Endodermal cell (in vitro differentiated cells): ENCODE measurements at regions not wholly inside any gene's neighbourhood (a gene's known extent, or its start where the extent isn't known, plus 50 kb on each side); places are given as distances from the start of the nearest gene placed in this dataset.

Experiments used
- DNase-seq: peaks from one replicate; pipeline ENCODE4 v3.0.0-alpha.2; 2017
- H3K27ac ChIP-seq: 2 replicates; pipeline ENCODE4 v1.5.1; 2013; ENCODE audit warnings: mild to moderate bottlenecking, low read depth, low read length, moderate library complexity
- H3K27me3 ChIP-seq: 2 replicates; pipeline ENCODE4 v1.6.1; 2013; ENCODE audit warnings: mild to moderate bottlenecking, low read length, moderate library complexity; ENCODE audit not compliant: insufficient read depth, control insufficient read depth, poor library complexity, severe bottlenecking
- H3K36me3 ChIP-seq: 2 replicates; pipeline ENCODE4 v1.7.0; 2013; ENCODE audit warnings: mild to moderate bottlenecking, low read length, moderate library complexity; ENCODE audit not compliant: control insufficient read depth, insufficient read depth
- H3K4me1 ChIP-seq: one replicate; pipeline ENCODE4 v1.7.0; 2013; ENCODE audit warnings: low read length; ENCODE audit not compliant: control insufficient read depth, insufficient read depth
- H3K4me3 ChIP-seq: 2 replicates; pipeline ENCODE4 v1.5.1; 2013; ENCODE audit warnings: mild to moderate bottlenecking, low read length, moderate library complexity
- H3K9ac ChIP-seq: 2 replicates; pipeline ENCODE4 v1.6.1; 2013; ENCODE audit warnings: mild to moderate bottlenecking, low read length, moderate library complexity; ENCODE audit not compliant: poor library complexity, severe bottlenecking; ENCODE audit errors: extremely low read depth
- H3K9me3 ChIP-seq: 2 replicates; pipeline ENCODE4 v1.6.1; 2013; ENCODE audit warnings: mild to moderate bottlenecking, low read length, moderate library complexity; ENCODE audit not compliant: control insufficient read depth
- H3K27ac Mint-ChIP-seq: 2 replicates; pipeline ENCODE4 v1.8.0; 2020; ENCODE audit warnings: mixed read lengths
- H3K27me3 Mint-ChIP-seq: 2 replicates; pipeline ENCODE4 v1.8.0; 2021; ENCODE audit warnings: mild to moderate bottlenecking, mixed read lengths; ENCODE audit not compliant: insufficient read depth
- H3K36me3 Mint-ChIP-seq: 2 replicates; pipeline ENCODE4 v1.8.0; 2020; ENCODE audit warnings: low read depth, mixed read lengths
- H3K4me1 Mint-ChIP-seq: 2 replicates; pipeline ENCODE4 v1.8.0; 2020; ENCODE audit warnings: mixed read lengths
- H3K4me3 Mint-ChIP-seq: 2 replicates; pipeline ENCODE4 v1.8.0; 2020; ENCODE audit warnings: mild to moderate bottlenecking, moderate library complexity, mixed read lengths
- H3K9me3 Mint-ChIP-seq: 2 replicates; pipeline ENCODE4 v1.8.0; 2020; ENCODE audit warnings: mild to moderate bottlenecking, mixed read lengths
- WGBS, 2 experiments: methylation state at CpG; one replicate each; pipeline versions ENCODE4 v1.1.5 to v1.1.7; 2013; ENCODE audit warnings: missing lambda C conversion rate in 2 of 2, mixed read lengths in 1 of 2; ENCODE audit not compliant: insufficient coverage in 1 of 2, insufficient read length in 1 of 2; 5-methylcytosine and 5-hydroxymethylcytosine counted together
- TF ChIP-seq, protein P1 (sequence below): fragments of 200-600 bp; sonication (generic); conservative IDR thresholded peaks from 2 replicates; pipeline ENCODE4 v1.5.0; 2021; ENCODE audit warnings: antibody characterized with exemption, mild to moderate bottlenecking

- H3K4me3 Mint-ChIP-seq, result no peak overlapping the region
- H3K27me3 ChIP-seq, result no peaks in the 10 kb centered on the region
- TF ChIP-seq, protein P1, sequence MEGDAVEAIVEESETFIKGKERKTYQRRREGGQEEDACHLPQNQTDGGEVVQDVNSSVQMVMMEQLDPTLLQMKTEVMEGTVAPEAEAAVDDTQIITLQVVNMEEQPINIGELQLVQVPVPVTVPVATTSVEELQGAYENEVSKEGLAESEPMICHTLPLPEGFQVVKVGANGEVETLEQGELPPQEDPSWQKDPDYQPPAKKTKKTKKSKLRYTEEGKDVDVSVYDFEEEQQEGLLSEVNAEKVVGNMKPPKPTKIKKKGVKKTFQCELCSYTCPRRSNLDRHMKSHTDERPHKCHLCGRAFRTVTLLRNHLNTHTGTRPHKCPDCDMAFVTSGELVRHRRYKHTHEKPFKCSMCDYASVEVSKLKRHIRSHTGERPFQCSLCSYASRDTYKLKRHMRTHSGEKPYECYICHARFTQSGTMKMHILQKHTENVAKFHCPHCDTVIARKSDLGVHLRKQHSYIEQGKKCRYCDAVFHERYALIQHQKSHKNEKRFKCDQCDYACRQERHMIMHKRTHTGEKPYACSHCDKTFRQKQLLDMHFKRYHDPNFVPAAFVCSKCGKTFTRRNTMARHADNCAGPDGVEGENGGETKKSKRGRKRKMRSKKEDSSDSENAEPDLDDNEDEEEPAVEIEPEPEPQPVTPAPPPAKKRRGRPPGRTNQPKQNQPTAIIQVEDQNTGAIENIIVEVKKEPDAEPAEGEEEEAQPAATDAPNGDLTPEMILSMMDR, result no peak
- H3K4me1 ChIP-seq, result peaks cover 3% of the 10 kb centered on the region
- no peaks in the 10 kb centered on the region for H3K27me3 Mint-ChIP-seq
- no peak overlapping the region for H3K27ac Mint-ChIP-seq
- no peak overlapping the region for H3K9ac ChIP-seq
- H3K36me3 Mint-ChIP-seq, result no peaks in the 10 kb centered on the region
- no peaks in the 10 kb centered on the region for H3K36me3 ChIP-seq
- no peak for DNase-seq
- 95 to 100% methylated on average over 1 to 2 of the region's 2 CpGs for WGBS, 2 experiments
- H3K4me3 ChIP-seq, result no peak overlapping the region
- no peaks in the 10 kb centered on the region for H3K9me3 ChIP-seq
- H3K27ac ChIP-seq, result no peak overlapping the region
- H3K4me1 Mint-ChIP-seq, result no peaks in the 10 kb centered on the region
- no peaks in the 10 kb centered on the region for H3K9me3 Mint-ChIP-seq
Observed at GRCh38 chr5:145509336-145510136, 325.6 kb downstream of the PRELID2 start.

DNA sequence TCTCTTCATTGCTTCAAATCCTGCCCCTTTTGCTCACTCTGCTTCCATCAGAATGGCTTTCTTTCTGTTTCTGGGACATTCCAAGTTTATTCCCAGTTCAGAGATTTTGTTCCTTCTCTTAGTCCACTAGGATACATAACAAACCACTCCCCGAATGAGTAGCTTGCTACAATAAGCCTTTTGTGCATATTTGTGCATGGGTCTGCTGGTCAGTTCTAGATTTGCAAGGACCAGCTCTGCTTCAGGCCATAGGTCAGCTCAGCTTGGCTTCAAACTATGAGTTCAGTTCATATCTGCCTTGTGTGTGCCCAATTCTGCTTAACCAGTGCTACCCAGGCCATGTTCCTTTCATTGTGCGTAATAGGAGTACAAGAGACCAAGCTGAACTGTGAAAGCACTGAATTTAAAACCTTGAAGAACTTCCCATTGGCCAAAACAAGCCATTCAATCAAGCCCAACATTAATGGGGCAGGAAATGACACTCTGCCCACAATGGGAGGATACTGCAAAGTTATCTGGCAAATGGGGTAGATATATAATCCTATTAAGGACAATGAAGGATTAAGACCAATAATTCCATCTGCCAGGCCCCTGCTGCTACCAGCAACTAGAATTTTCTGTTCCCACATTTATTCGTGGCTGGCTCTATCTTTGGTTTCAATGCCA lies 328.8 kb downstream of the PRELID2 start:
- TF ChIP-seq, protein P1, result no peak
- Mint-ChIP-seq H3K4me1 (peaks cover 15% of the 10 kb centered on the region), H3K27ac (no peak overlapping the region), H3K27me3 (no peaks in the 10 kb centered on the region), H3K4me3 (no peak overlapping the region), H3K36me3 (peaks cover 5% of the 10 kb centered on the region), H3K9me3 (peaks cover 11% of the 10 kb centered on the region)
- no peaks in the 10 kb centered on the region for H3K27me3 ChIP-seq
- H3K9ac ChIP-seq, result no peak overlapping the region
- no peak overlapping the region for H3K27ac ChIP-seq
- no peaks in the 10 kb centered on the region for H3K36me3 ChIP-seq
- H3K4me3 ChIP-seq, result no peak overlapping the region
- DNase-seq, result no peak
- H3K9me3 ChIP-seq, result peaks cover 12% of the 10 kb centered on the region
- WGBS, 2 experiments, result 85 to 88% methylated on average over 3 of the region's 3 CpGs
- H3K4me1 ChIP-seq, result peaks cover 3% of the 10 kb centered on the region

GRCh38 chr5:145502906-145503305 lies 332.2 kb downstream of the PRELID2 start:
- Mint-ChIP-seq H3K27me3 (peaks cover 6% of the 10 kb centered on the region), H3K4me1 (peaks cover 24% of the 10 kb centered on the region), H3K27ac (no peak overlapping the region), H3K9me3 (peaks cover 21% of the 10 kb centered on the region), H3K4me3 (no peak overlapping the region), H3K36me3 (peaks cover 5% of the 10 kb centered on the region)
- DNase-seq, result no peak
- TF ChIP-seq, protein P1, result no peak
- Histone ChIP-seq H3K9me3 (peaks cover 27% of the 10 kb centered on the region), H3K4me1 (no peaks in the 10 kb centered on the region), H3K9ac (no peak overlapping the region), H3K4me3 (no peak overlapping the region), H3K27ac (no peak overlapping the region), H3K27me3 (peaks cover 16% of the 10 kb centered on the region), H3K36me3 (no peaks in the 10 kb centered on the region)
- WGBS, 2 experiments, result 96% methylated on average over 1 of the region's 1 CpG; no CpG with 5 or more reads in 1 of the 2 experiments
